Trophoblast cell (in vitro differentiated cells and primary cell): ENCODE measurements at regions not wholly inside any gene's neighbourhood (a gene's known extent, or its start where the extent isn't known, plus 50 kb on each side); places are given as distances from the start of the nearest gene placed in this dataset.

Source experiments
- DNase-seq, 2 donors: peaks; one replicate each; pipeline ENCODE4 v3.0.0-alpha.2; 2016
- H2AFZ ChIP-seq: 2 replicates; pipeline ENCODE4 v1.6.1; 2013; ENCODE audit warnings: low read length, moderate library complexity, mild to moderate bottlenecking; ENCODE audit not compliant: insufficient read depth, poor library complexity
- H2AK5ac ChIP-seq: 2 replicates; pipeline ENCODE4 v1.6.1; 2013; ENCODE audit warnings: mild to moderate bottlenecking, low read length
- H2BK120ac ChIP-seq: 2 replicates; pipeline ENCODE4 v1.6.1; 2013; ENCODE audit warnings: low read length, mild to moderate bottlenecking, moderate library complexity; ENCODE audit not compliant: insufficient read depth, poor library complexity
- H2BK12ac ChIP-seq: 2 replicates; pipeline ENCODE4 v1.6.1; 2013; ENCODE audit warnings: mild to moderate bottlenecking, low read length, moderate library complexity
- H2BK5ac ChIP-seq: 2 replicates; pipeline ENCODE4 v1.6.1; 2013; ENCODE audit warnings: low read length, low read depth, moderate library complexity, mild to moderate bottlenecking; ENCODE audit not compliant: poor library complexity
- H3K14ac ChIP-seq: 2 replicates; pipeline ENCODE4 v1.6.1; 2013; ENCODE audit warnings: mild to moderate bottlenecking, low read length
- H3K18ac ChIP-seq: 2 replicates; pipeline ENCODE4 v1.6.1; 2013; ENCODE audit warnings: mild to moderate bottlenecking, low read length
- H3K23ac ChIP-seq: 2 replicates; pipeline ENCODE4 v1.6.1; 2013; ENCODE audit warnings: low read length
- H3K27ac ChIP-seq: 2 replicates; pipeline ENCODE4 v1.5.1; 2013; ENCODE audit warnings: low read depth, mild to moderate bottlenecking, inconsistent platforms, low read length, moderate library complexity
- H3K27me3 ChIP-seq: 2 replicates; pipeline ENCODE4 v1.6.1; 2013; ENCODE audit warnings: inconsistent platforms, mild to moderate bottlenecking, low read length, moderate library complexity; ENCODE audit not compliant: insufficient read depth
- H3K36me3 ChIP-seq, 2 experiments: 1 replicate in 1 of 2; 2 replicates in 1 of 2; pipeline ENCODE4 v1.6.1; 2013; ENCODE audit warnings: low read length in 2 of 2, mild to moderate bottlenecking in 2 of 2, moderate library complexity in 1 of 2; ENCODE audit not compliant: insufficient read depth in 2 of 2, control insufficient read depth in 1 of 2
- H3K4ac ChIP-seq: 2 replicates; pipeline ENCODE4 v1.6.1; 2013; ENCODE audit warnings: low read depth, mild to moderate bottlenecking, low read length, moderate library complexity
- H3K4me1 ChIP-seq, 2 experiments: 1 replicate in 1 of 2; 2 replicates in 1 of 2; pipeline ENCODE4 v1.6.1; 2013; ENCODE audit warnings: low read length in 2 of 2, mild to moderate bottlenecking in 2 of 2, moderate library complexity in 1 of 2; ENCODE audit not compliant: insufficient read depth in 2 of 2, control insufficient read depth in 1 of 2
- H3K4me2 ChIP-seq: 2 replicates; pipeline ENCODE4 v1.6.1; 2013; ENCODE audit warnings: inconsistent platforms, mild to moderate bottlenecking, low read length, moderate library complexity
- H3K4me3 ChIP-seq: 2 replicates; pipeline ENCODE4 v1.5.1; 2013; ENCODE audit warnings: mild to moderate bottlenecking, low read depth, low read length, inconsistent platforms
- H3K79me1 ChIP-seq: one replicate; pipeline ENCODE4 v1.6.1; 2013; ENCODE audit warnings: low read length
- H3K79me2 ChIP-seq: 2 replicates; pipeline ENCODE4 v1.6.1; 2013; ENCODE audit warnings: low read length, mild to moderate bottlenecking; ENCODE audit not compliant: control insufficient read depth, insufficient read depth, poor library complexity
- H3K9ac ChIP-seq: 2 replicates; pipeline ENCODE4 v1.6.1; 2013; ENCODE audit warnings: mild to moderate bottlenecking, low read length
- H3K9me3 ChIP-seq: 2 replicates; pipeline ENCODE4 v1.6.1; 2013; ENCODE audit warnings: low read depth, mild to moderate bottlenecking, control low read depth, inconsistent platforms, low read length; ENCODE audit not compliant: insufficient read depth
- H4K12ac ChIP-seq: 2 replicates; pipeline ENCODE4 v1.6.1; 2013; ENCODE audit warnings: low read depth, mild to moderate bottlenecking, low read length, moderate library complexity
- H4K8ac ChIP-seq: 2 replicates; pipeline ENCODE4 v1.6.1; 2013; ENCODE audit warnings: low read depth, mild to moderate bottlenecking, low read length, moderate library complexity
- H4K91ac ChIP-seq: one replicate; pipeline ENCODE4 v1.6.1; 2013; ENCODE audit warnings: low read depth, mild to moderate bottlenecking, low read length, moderate library complexity
- WGBS: extraction: QIAGEN DNeasy Blood & Tissue Kit; methylation state at CpG from one replicate; pipeline ENCODE4 v1.1.7; 2013; ENCODE audit warnings: missing lambda C conversion rate; ENCODE audit not compliant: insufficient read length, insufficient coverage; ENCODE audit errors: extremely low coverage; 5-methylcytosine and 5-hydroxymethylcytosine counted together

DNA sequence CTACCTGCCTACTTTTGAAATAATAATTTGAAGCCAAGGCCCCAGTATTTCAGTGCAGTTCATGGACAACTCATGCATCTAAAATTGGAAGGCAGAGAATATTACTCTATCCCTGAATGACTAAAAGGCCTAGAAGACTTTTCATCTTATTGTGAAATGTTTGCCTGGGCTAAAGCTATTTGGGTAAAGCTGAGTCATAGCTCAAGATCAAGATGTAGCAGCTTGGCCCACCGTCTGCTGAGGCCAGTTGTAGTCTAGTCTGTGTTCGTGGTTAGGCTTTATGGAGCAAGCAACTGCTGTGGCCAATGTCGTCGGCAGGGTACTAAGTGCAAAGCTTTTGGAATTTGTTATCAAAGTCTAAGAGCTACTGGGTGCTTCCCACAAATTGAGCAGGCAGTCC is 929.1 kb downstream of the RAB28 start:
- DNase-seq = peak in 1 of 2 donors; percentile 3
- Histone ChIP-seq H3K4ac (no peak overlapping the region), H4K8ac (no peak overlapping the region), H3K14ac (no peak overlapping the region), H2AK5ac (no peak overlapping the region), H4K12ac (no peak overlapping the region), H2BK120ac (no peak overlapping the region), H3K4me2 (no peak overlapping the region), H3K4me3 (no peak overlapping the region), H3K79me2 (no peaks in the 10 kb centered on the region), H2BK5ac (no peak overlapping the region), H3K79me1 (no peaks in the 10 kb centered on the region), H3K23ac (no peak overlapping the region), H2AFZ (no peak overlapping the region), H3K27me3 (no peaks in the 10 kb centered on the region), H4K91ac (no peak overlapping the region), H3K36me3 (no peaks in the 10 kb centered on the region), H2BK12ac (no peak overlapping the region), H3K9me3 (no peaks in the 10 kb centered on the region), H3K4me1 (no peaks in the 10 kb centered on the region), H3K9ac (no peak overlapping the region), H3K18ac (no peak overlapping the region), H3K27ac (no peak overlapping the region)
- WGBS = no CpG with 5 or more reads among the region's 4 CpGs

DNA sequence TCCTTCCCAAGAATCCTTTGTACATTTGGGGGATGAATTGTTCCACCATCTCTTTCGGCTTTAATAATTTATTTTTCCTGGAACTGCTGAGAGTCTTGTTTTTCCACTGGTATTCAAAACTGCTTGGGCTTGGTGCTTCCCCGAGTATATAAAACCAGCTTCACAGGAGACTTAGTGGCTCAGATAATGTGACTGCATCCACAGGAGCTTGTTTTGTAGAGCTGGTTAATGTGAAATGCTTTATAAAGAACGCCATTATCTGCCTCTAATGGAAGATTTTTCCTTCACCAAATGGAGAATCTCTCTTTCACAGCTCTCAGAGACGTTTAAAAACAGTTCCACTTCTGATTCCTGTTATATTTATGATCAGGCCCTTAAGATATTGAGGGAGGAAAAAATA is 935.5 kb downstream of the RAB28 start:
- no peaks in the 10 kb centered on the region for H3K9me3 ChIP-seq
- DNase-seq = no peak
- no peak overlapping the region for H4K8ac ChIP-seq
- no peaks in the 10 kb centered on the region for H3K4me1 ChIP-seq
- H2BK120ac ChIP-seq = no peak overlapping the region
- no peak overlapping the region for H2BK12ac ChIP-seq
- H4K91ac ChIP-seq = no peak overlapping the region
- no peak overlapping the region for H3K27ac ChIP-seq
- H2AFZ ChIP-seq = no peak overlapping the region
- no peak overlapping the region for H3K4ac ChIP-seq
- H3K18ac ChIP-seq = no peak overlapping the region
- no peak overlapping the region for H2AK5ac ChIP-seq
- no peaks in the 10 kb centered on the region for H3K27me3 ChIP-seq
- H3K9ac ChIP-seq = no peak overlapping the region
- H3K23ac ChIP-seq = no peak overlapping the region
- no peaks in the 10 kb centered on the region for H3K79me1 ChIP-seq
- H3K36me3 ChIP-seq = no peaks in the 10 kb centered on the region
- no peak overlapping the region for H4K12ac ChIP-seq
- WGBS = no CpG with 5 or more reads among the region's 4 CpGs
- no peak overlapping the region for H3K4me2 ChIP-seq
- no peak overlapping the region for H3K14ac ChIP-seq
- H2BK5ac ChIP-seq = no peak overlapping the region
- no peaks in the 10 kb centered on the region for H3K79me2 ChIP-seq
- H3K4me3 ChIP-seq = no peak overlapping the region

DNA sequence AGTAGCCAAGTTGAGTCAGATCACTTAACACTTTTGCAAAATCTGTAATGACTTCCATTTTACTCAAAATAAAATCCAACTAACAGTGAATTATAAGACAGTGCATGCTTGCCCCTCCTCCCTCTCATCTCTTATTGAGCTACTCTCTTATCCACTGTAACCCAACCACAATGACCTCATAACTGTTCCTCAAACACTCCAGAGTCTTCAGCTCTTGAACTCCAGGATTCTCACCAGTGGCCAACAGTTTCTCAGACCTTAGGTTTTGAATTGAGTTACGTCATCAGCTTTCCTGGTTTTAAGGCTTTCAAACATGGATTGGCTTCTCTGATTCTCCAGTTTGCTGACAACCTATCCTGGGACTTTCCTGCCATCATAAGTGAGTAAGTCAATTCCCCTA is 938.3 kb downstream of the RAB28 start:
- Histone ChIP-seq H4K8ac (no peak overlapping the region), H2BK120ac (no peak overlapping the region), H3K14ac (no peak overlapping the region), H3K4me1 (no peaks in the 10 kb centered on the region), H2BK12ac (no peak overlapping the region), H3K36me3 (no peaks in the 10 kb centered on the region), H3K4me3 (no peak overlapping the region), H4K12ac (no peak overlapping the region), H3K79me2 (no peaks in the 10 kb centered on the region), H2AFZ (no peak overlapping the region), H2BK5ac (no peak overlapping the region), H3K79me1 (no peaks in the 10 kb centered on the region), H3K27ac (no peak overlapping the region), H4K91ac (no peak overlapping the region), H3K4ac (no peak overlapping the region), H2AK5ac (no peak overlapping the region), H3K23ac (no peak overlapping the region), H3K4me2 (no peak overlapping the region), H3K9me3 (no peaks in the 10 kb centered on the region), H3K18ac (no peak overlapping the region), H3K27me3 (no peaks in the 10 kb centered on the region), H3K9ac (no peak overlapping the region)
- whole genome bisulfite sequencing = no CpG with 5 or more reads among the region's 1 CpG
- no peak for DNase-seq

DNA sequence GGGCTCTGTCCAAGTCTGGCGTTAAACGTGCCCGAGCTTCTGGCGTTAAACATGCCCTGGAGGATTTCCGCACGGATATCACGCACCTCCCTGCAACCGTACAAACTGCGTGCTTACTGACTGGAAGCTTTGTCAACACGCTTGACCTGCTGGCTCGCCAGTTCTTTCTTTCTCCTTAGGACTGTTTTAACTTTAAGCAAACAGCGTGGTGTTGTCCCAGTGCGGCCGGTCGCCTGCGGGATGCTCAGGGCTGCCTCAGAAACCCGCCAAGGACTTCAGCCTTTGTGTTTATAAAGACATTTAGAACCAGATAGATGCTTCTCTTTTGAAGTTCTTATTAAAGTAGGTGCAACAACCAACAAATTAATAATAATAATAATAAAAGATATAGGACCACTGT is 946.0 kb downstream of the RAB28 start:
- no peak overlapping the region for H3K4me2 ChIP-seq
- no peak overlapping the region for H3K18ac ChIP-seq
- no peaks in the 10 kb centered on the region for H3K36me3 ChIP-seq
- H3K27ac ChIP-seq = no peak overlapping the region
- H4K12ac ChIP-seq = no peak overlapping the region
- H2BK12ac ChIP-seq = no peak overlapping the region
- no peaks in the 10 kb centered on the region for H3K4me1 ChIP-seq
- H3K9ac ChIP-seq = no peak overlapping the region
- H3K4ac ChIP-seq = no peak overlapping the region
- no peak overlapping the region for H2AK5ac ChIP-seq
- H4K8ac ChIP-seq = no peak overlapping the region
- no peak overlapping the region for H3K23ac ChIP-seq
- no CpG with 5 or more reads among the region's 17 CpGs for WGBS
- H3K27me3 ChIP-seq = no peaks in the 10 kb centered on the region
- no peak overlapping the region for H2BK120ac ChIP-seq
- H3K79me1 ChIP-seq = no peaks in the 10 kb centered on the region
- H2BK5ac ChIP-seq = no peak overlapping the region
- H4K91ac ChIP-seq = no peak overlapping the region
- no peak overlapping the region for H2AFZ ChIP-seq
- H3K4me3 ChIP-seq = no peak overlapping the region
- H3K14ac ChIP-seq = no peak overlapping the region
- no peaks in the 10 kb centered on the region for H3K79me2 ChIP-seq
- DNase-seq = no peak
- no peaks in the 10 kb centered on the region for H3K9me3 ChIP-seq
